GM18951 (cell line): ENCODE measurements at regions not wholly inside any gene's neighbourhood (a gene's known extent, or its start where the extent isn't known, plus 50 kb on each side); places are given as distances from the start of the nearest gene placed in this dataset.
"Not testable (repeated sequence)": the region's sequence is repeated elsewhere in the genome, so short reads cannot be mapped to it uniquely, and the experiment has no call there.

Source experiments
- POLR2A ChIP-seq: IDR thresholded peaks from 4 replicates; pipeline ENCODE4 v1.6.1; 2011; ENCODE audit warnings: mild to moderate bottlenecking; ENCODE audit not compliant: insufficient read length, insufficient read depth; ENCODE audit errors: extremely low read depth
- in situ Hi-C: fragments of 300-500 bp; cut with MboI; formaldehyde crosslinking; loops from one replicate; pipeline ENCODE4 v1.12.0; 2022; ENCODE audit warnings: low sequenced_read_pairs, mixed read lengths, inconsistent platforms; ENCODE audit not compliant: unreplicated experiment

DNA sequence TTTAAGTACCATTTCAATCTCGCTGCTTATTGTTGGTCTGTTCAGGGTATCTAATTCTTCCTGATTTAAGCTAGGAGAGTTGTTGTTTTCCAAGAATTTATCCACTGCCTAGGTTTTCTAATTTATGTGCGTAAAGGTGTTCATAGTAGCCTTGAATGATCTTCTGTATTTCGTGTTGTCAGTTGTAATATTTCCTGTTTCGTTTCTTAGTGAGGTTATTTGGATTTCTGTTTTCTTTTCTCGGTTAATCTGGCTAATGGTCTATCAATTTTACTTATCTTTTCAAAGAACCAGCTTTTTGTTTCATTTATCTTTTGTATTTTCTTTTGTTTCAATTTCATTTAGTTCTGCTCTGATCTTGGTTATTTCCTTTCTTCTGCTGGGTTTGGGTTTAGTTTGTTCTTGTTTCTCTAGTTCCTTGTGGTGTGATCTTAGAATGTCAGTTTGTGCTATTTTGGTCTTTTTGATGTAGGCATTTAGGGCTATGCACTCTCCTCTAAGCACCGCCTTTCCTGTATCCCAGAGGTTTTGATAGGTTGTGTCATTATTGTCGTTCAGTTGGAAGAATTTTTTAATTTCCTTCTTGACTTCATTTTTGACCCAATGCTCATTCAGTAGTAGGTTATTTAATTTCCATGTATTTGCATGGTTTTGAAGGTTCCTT, 92.5 kb upstream of the CSRP2 start:
- in situ Hi-C loops: not testable (repeated sequence)

DNA sequence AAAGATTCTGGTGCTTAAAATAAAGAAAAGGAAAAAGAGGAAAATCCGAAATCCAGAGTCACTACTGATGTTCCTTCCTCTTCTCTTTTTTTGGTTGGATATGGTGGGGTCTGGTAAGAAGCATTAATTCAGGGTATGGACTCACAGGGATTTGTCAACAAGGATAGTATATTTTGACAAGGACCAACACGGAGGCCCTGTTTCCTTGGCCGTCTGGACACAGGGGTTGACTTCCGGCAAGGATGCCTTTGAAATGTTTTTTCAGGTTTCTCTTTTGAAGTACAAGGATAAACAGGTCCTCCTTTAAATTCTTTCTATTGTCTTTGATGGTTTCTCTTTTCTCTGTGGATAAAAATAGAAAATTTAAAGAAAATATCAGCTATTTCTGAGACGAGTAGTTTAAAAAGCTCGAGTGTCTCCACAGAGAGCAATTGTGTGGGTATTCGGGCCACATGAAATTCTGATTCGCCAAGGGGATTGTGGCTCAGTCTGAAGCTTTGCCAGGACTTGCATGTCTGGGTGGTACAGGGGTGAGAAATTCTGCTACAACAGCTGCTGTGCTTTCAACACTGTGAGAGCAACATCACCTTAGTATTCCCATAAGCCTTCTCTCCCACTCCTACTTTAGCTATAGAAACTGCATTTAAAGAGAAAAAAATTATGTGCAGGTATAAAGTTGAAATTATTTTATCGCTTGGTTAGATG, 88.5 kb upstream of the CSRP2 start:
- TF ChIP-seq POLR2A: no peak
- in situ Hi-C loops: no loop called here

DNA sequence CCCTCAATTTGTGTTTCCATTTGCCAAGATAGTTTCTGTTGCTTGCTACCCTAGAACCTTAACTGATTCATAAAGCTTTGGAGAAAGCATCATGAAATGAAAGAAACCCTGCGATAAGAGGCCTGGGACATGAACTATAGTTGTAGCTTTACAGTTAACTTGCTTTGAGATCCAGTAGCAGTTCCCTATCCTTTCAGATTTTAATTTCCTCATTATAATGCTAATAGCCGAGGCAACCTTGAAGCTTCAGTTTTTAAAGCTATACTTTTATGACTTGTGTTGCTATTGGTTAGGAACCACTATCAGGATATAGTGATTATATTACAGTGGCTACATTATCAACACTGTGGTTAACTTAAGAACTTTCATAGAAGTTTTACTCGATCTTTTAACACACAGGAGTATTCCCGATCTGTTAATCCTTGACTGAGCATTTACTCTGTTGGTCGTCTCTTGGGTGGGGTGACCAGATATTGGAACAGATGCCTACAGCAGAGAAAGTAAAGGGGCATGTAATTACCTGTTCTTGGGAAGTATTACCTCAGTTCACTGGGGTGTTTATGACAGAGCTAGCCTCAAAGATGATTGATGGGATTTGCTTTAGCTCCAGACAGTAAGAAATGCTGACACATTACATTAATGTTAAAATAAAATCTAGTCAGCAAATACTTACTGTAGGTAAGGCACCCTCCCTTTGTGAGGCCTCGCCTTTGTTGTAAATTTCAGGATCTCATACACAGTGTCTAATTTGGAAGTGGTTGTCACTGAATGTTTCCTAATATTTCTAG, 86.2 kb upstream of the CSRP2 start:
- TF ChIP-seq POLR2A: no peak
- in situ Hi-C loops: no loop called here

DNA sequence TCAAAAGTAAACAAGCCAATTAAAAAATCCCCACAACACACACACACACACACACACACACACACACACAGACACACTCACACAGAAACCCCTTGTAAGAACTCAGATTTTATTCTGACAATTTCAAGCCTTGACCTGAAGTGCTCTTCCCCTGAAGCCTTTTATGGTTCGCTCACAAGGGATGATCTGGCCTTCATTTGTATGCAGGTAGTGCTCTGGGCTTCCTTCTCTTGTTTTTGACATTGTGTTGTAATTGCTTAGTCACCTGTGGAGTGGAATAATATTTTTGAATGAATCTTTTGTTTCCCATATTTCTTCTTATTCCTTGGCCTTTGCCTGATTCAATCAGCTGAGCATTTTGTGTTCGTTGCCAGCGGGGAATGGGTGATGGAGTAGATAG, 83.3 kb upstream of the CSRP2 start:
- in situ Hi-C loops: no loop called here
- no peak for TF ChIP-seq POLR2A

DNA sequence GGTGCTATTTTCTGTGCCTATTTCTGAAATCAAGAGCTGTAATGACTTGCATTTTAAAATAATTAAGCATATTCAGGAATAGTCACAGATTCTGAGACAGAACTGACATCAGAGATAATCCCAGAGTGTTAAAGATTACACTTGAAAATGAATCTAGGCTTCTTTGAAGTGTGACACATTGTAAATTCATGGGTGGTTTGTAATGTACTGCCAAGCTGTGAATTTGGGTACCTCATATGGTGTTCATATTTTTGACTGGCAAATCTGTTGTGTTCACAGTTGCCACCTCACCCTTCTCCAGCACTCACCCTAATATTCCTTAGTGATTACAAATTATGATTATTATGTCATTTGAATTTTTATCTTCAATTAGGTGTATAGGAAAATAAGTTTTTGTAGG, 78.5 kb upstream of the CSRP2 start:
- in situ Hi-C loops: no loop called here
- TF ChIP-seq POLR2A: no peak

GRCh38 chr12:76952995-76953394, 74.2 kb upstream of the CSRP2 start:
- TF ChIP-seq POLR2A: no peak
- in situ Hi-C loops: no loop called here

DNA sequence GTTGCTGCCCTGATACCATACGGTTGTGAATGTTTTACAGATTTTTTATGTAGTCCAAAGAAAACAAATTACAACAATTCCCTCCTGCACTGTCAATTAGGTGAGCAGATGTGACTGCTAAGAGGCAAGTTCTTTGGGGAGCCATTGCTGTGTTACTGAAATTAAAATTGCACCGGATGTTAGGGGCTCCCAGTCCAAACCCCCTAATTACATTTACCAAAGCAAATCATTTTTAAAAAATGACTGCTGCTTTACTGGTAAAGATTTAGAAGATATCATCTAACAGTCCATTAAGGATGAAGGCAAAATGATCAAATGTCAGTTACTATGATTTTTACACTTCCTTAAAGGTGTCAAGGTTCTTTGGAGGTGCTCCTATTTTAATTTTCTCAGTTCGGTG, 70.1 kb upstream of the CSRP2 start:
- TF ChIP-seq POLR2A: no peak
- in situ Hi-C loops: loop anchor here (25.0 kb wide), 1 partner anchor 312 kb away; no protein-coding TSS in a partner anchor

GRCh38 chr12:76947304-76947703, 68.5 kb upstream of the CSRP2 start:
- no peak for TF ChIP-seq POLR2A
- in situ Hi-C loops: loop anchor here (25.0 kb wide), 1 partner anchor 310 kb away; no protein-coding TSS in a partner anchor

DNA sequence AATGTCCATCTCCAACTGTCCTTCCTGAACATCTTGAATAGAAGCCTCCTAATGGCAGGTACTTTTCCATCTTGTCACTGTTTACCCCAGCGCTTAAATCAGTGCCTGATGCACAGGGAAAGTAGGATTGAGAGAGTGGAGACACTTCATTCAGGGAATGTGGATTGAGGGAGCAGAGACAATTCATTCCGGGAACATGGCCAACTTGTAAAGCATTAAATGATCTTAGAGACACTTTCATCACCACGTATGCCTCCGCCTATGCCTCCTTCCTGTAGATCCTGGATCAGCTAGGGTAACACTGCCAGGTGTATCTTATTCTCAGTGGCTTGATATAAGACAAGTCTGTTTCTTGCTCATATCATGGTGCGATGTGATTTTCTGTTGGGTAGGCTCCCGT, 67.6 kb upstream of the CSRP2 start:
- TF ChIP-seq POLR2A: no peak
- in situ Hi-C loops: loop anchor here (25.0 kb wide), 1 partner anchor 309 kb away; no protein-coding TSS in a partner anchor

- in situ Hi-C loops: loop anchor here (25.0 kb wide), 1 partner anchor 309 kb away; no protein-coding TSS in a partner anchor
- no peak for TF ChIP-seq POLR2A
These were observed 67.0 kb upstream of the CSRP2 start for GRCh38 chr12:76945867-76946266.

- in situ Hi-C loops: loop anchor here (25.0 kb wide), 1 partner anchor 308 kb away; no protein-coding TSS in a partner anchor
- TF ChIP-seq POLR2A: no peak
These were observed 66.1 kb upstream of the CSRP2 start for GRCh38 chr12:76944892-76945291.

DNA sequence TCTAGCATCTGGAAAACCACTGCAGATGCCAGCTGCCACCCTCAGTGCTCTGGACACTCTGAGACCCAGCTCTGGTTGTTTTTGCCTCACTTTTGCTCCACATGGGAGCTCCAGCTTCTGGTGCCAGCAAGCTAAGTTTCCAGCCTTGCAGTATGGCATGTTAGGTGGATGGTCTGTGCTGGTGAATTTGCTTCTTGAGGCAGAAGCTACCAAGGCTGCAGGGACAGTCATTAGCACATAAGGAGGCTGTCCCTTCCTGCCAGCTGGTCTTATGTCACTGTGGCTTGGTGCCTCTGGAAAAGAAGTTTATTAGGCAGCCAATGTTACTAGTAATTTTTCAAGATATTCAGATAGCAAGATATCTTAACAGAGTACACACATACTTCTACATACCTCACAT, 64.2 kb upstream of the CSRP2 start:
- no peak for TF ChIP-seq POLR2A

GRCh38 chr12:76942267-76942666, 63.4 kb upstream of the CSRP2 start:
- TF ChIP-seq POLR2A: no peak
- in situ Hi-C loops: loop anchor here (25.0 kb wide), 1 partner anchor 305 kb away; no protein-coding TSS in a partner anchor

More for the DNA sequence above, 64.2 kb upstream of the CSRP2 start:
- in situ Hi-C loops: loop anchor here (25.0 kb wide), 1 partner anchor 306 kb away; no protein-coding TSS in a partner anchor

DNA sequence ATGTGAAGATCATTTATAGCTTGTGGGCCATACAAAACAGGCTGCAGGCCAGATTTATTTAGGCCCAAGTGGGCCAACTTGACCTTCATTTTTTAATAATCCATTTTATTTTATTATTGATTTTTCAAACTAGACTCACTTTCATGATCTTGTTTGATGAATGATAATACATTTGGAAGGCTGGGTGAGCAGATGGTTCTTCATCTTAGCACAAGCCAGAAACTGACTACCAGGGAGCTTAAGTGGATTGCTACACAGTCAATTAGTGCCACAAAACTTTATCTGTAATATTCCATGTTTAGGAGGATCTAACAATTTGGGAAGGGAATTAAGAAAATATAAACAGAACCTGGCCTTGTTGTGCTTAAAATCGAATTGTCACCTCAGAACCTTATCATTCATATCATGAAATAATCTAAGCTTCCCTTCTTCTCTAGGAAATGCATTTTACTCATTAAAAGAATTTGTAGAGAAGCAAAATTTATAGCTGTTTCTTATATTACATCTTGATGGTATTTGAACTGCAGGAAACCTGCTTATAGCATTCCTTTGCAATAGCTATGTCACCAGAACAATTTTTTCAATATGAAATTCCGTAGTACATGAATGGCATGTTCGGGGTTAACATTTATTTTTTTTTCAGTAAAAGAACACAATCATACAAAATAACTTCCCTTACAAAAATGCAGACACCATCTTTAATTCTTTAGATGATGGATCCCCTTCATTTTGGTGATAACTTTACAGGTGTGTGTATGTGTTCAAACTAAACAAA, 62.0 kb upstream of the CSRP2 start:
- no peak for TF ChIP-seq POLR2A
- in situ Hi-C loops: loop anchor here (25.0 kb wide), 1 partner anchor 304 kb away; no protein-coding TSS in a partner anchor
